ENCODE measurements at regions not wholly inside any gene's neighbourhood (a gene's known extent, or its start where the extent isn't known, plus 50 kb on each side); places are given as distances from the start of the nearest gene placed in this dataset.

DNA sequence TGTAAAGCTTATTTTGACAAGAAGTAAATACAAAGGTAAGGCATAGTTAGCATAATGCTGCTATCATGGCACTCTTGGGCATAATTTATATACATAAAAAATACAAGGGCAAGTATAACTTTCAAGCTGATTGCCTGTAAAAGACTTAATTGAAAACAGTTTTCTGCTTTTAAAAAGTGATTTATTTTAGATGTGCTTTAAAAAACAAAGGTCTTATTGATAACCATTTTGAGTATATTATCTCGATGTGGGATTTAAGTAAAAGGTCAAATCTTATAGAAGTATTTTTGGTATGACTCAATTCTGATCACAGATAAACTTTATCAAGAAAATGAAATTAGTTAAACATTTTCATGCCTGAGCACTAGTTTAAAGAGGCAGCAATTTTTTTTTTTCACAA lies 175.8 kb downstream of the KCNRG start:
- Histone ChIP-seq H3K9me2 (replicated peaks; ENCODE audit: insufficient read depth, low read length) (no peaks in the 10 kb centered on the region), H2AFZ (ENCODE audit: low read depth, low read length, severe bottlenecking) (no peak overlapping the region), H3K9me3 (ENCODE audit: insufficient read depth, low read length) (no peaks in the 10 kb centered on the region), H3K79me2 (ENCODE audit: insufficient read depth, low read length) (no peaks in the 10 kb centered on the region), H3K4me2 (ENCODE audit: low read depth, low read length, poor library complexity, severe bottlenecking) (no peak overlapping the region), H4K20me1 (ENCODE audit: low read depth, low read length) (no peaks in the 10 kb centered on the region), H3K9ac (ENCODE audit: low read length) (no peak overlapping the region), H3F3A (ENCODE audit: insufficient read depth) (no peaks in the 10 kb centered on the region), H3K27me3 (ENCODE audit: low read length) (no peaks in the 10 kb centered on the region), H3K4me3 (ENCODE audit: insufficient read depth, low read length, poor library complexity, severe bottlenecking) (no peak overlapping the region), H3K27ac (ENCODE audit: low read depth, low read length) (no peak overlapping the region), H3K36me3 (ENCODE audit: low read length) (no peaks in the 10 kb centered on the region)
- TF ChIP-seq, protein P1, sequence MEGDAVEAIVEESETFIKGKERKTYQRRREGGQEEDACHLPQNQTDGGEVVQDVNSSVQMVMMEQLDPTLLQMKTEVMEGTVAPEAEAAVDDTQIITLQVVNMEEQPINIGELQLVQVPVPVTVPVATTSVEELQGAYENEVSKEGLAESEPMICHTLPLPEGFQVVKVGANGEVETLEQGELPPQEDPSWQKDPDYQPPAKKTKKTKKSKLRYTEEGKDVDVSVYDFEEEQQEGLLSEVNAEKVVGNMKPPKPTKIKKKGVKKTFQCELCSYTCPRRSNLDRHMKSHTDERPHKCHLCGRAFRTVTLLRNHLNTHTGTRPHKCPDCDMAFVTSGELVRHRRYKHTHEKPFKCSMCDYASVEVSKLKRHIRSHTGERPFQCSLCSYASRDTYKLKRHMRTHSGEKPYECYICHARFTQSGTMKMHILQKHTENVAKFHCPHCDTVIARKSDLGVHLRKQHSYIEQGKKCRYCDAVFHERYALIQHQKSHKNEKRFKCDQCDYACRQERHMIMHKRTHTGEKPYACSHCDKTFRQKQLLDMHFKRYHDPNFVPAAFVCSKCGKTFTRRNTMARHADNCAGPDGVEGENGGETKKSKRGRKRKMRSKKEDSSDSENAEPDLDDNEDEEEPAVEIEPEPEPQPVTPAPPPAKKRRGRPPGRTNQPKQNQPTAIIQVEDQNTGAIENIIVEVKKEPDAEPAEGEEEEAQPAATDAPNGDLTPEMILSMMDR (IDR thresholded peaks at IDR 0.05; ENCODE audit: insufficient read depth, low read length, poor library complexity, severe bottlenecking): no peak
- no peak for TF ChIP-seq EZH2phosphoT487 (conservative IDR thresholded peaks at IDR 0.05; ENCODE audit: low read length)

DNA sequence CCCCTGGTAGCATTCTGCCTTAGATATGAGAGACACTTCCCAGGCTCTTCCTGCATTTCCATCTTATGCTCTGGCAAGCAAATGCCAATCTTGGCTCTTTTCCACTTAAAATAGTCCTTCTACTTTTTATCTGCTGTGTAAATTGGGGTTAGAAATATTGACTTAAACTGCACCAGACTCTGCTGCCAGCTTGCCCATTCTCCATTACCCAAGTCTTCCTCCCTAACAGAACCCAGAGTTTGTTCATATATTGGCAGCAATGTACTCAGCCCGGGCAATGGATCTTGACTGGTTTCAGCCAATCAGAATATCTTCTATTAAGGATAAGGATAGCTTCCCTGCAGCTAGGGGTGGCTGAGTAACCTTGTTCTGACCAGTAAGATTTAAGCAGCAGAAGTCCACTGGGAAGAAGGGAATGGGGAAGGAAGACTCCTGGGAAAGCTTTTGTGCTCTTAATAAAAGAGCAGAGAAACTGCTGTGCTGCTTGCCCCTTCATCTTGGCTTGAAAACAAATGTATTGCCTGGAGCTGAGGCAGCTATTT lies 177.1 kb downstream of the KCNRG start:
- Histone ChIP-seq H3K27ac (ENCODE audit: low read depth, low read length) (no peak overlapping the region), H2AFZ (ENCODE audit: low read depth, low read length, severe bottlenecking) (no peak overlapping the region), H3K9me2 (replicated peaks; ENCODE audit: insufficient read depth, low read length) (no peaks in the 10 kb centered on the region), H3K4me3 (ENCODE audit: insufficient read depth, low read length, poor library complexity, severe bottlenecking) (no peak overlapping the region), H3K4me2 (ENCODE audit: low read depth, low read length, poor library complexity, severe bottlenecking) (no peak overlapping the region), H3F3A (ENCODE audit: insufficient read depth) (no peaks in the 10 kb centered on the region), H4K20me1 (ENCODE audit: low read depth, low read length) (no peaks in the 10 kb centered on the region), H3K9me3 (ENCODE audit: insufficient read depth, low read length) (no peaks in the 10 kb centered on the region), H3K36me3 (ENCODE audit: low read length) (no peaks in the 10 kb centered on the region), H3K79me2 (ENCODE audit: insufficient read depth, low read length) (no peaks in the 10 kb centered on the region), H3K9ac (ENCODE audit: low read length) (no peak overlapping the region), H3K27me3 (ENCODE audit: low read length) (no peaks in the 10 kb centered on the region)
- TF ChIP-seq, protein P1 (IDR thresholded peaks at IDR 0.05; ENCODE audit: insufficient read depth, low read length, poor library complexity, severe bottlenecking): no peak
- TF ChIP-seq EZH2phosphoT487 (conservative IDR thresholded peaks at IDR 0.05; ENCODE audit: low read length): no peak

DNA sequence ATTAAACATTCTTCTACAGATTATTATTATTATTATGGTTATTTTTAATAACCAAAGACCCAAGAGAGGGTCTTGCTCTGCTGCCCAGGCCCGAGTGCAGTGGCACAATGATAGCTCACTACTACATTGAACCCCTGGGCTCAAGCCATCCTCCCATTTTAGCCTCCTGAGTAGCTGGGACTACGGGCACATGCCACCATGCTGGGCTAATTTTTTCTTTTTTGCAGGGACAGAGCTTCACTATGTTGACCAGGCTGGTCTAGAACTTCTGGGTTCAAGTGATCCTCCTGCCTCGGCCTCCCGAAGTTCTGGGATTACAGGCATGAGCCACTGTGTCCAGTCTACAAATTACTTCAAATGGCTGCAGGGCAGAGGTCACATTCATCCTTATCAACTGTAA lies 179.8 kb downstream of the KCNRG start:
- no peak overlapping the region for H3K4me3 ChIP-seq (ENCODE audit: insufficient read depth, low read length, poor library complexity, severe bottlenecking)
- H3K36me3 ChIP-seq (ENCODE audit: low read length): no peaks in the 10 kb centered on the region
- no peak overlapping the region for H3K9ac ChIP-seq (ENCODE audit: low read length)
- TF ChIP-seq, protein P1 (IDR thresholded peaks at IDR 0.05; ENCODE audit: insufficient read depth, low read length, poor library complexity, severe bottlenecking): no peak
- TF ChIP-seq EZH2phosphoT487 (conservative IDR thresholded peaks at IDR 0.05; ENCODE audit: low read length): no peak
- no peaks in the 10 kb centered on the region for H3F3A ChIP-seq (ENCODE audit: insufficient read depth)
- no peak overlapping the region for H2AFZ ChIP-seq (ENCODE audit: low read depth, low read length, severe bottlenecking)
- no peaks in the 10 kb centered on the region for H3K79me2 ChIP-seq (ENCODE audit: insufficient read depth, low read length)
- no peaks in the 10 kb centered on the region for H4K20me1 ChIP-seq (ENCODE audit: low read depth, low read length)
- H3K27ac ChIP-seq (ENCODE audit: low read depth, low read length): no peak overlapping the region
- H3K9me3 ChIP-seq (ENCODE audit: insufficient read depth, low read length): no peaks in the 10 kb centered on the region
- no peaks in the 10 kb centered on the region for H3K9me2 ChIP-seq (replicated peaks; ENCODE audit: insufficient read depth, low read length)
- H3K4me2 ChIP-seq (ENCODE audit: low read depth, low read length, poor library complexity, severe bottlenecking): no peak overlapping the region
- H3K27me3 ChIP-seq (ENCODE audit: low read length): no peaks in the 10 kb centered on the region

All from SU-DHL-6 (cell line).